Activated CD4-positive, CD25-positive, alpha-beta regulatory T cell treated with anti-CD3 and anti-CD28 coated beads, Interleukin-2, amount 50 U/mL, for 72 hours (primary cell): ENCODE measurements at regions not wholly inside any gene's neighbourhood (a gene's known extent, or its start where the extent isn't known, plus 50 kb on each side); places are given as distances from the start of the nearest gene placed in this dataset.

Source experiments
- DNase-seq: peaks from one replicate; pipeline ENCODE4 v3.0.0; 2021

GRCh38 chr1:38244218-38244845, 197.7 kb upstream of the POU3F1 start:
- DNase-seq: no peak

- no peak for DNase-seq
Observed at GRCh38 chr1:38243106-38243505, 196.5 kb upstream of the POU3F1 start.

GRCh38 chr1:38242506-38242905, 195.9 kb upstream of the POU3F1 start:
- no peak for DNase-seq

- no peak for DNase-seq
Observed at GRCh38 chr1:38241594-38242334, 195.2 kb upstream of the POU3F1 start.

- no peak for DNase-seq
Observed at GRCh38 chr1:38240618-38241017, 194.0 kb upstream of the POU3F1 start.

GRCh38 chr1:38239258-38239835, 192.8 kb upstream of the POU3F1 start:
- DNase-seq: no peak

GRCh38 chr1:38238294-38238693, 191.7 kb upstream of the POU3F1 start:
- no peak for DNase-seq

- DNase-seq: no peak
Observed at GRCh38 chr1:38235705-38236104, 189.1 kb upstream of the POU3F1 start.

GRCh38 chr1:38231941-38232340, 185.3 kb upstream of the POU3F1 start:
- DNase-seq: no peak

- DNase-seq: no peak
Observed at GRCh38 chr1:38228718-38229117, 182.1 kb upstream of the POU3F1 start.

- DNase-seq: no peak
Observed at GRCh38 chr1:38225745-38226144, 179.2 kb upstream of the POU3F1 start.

GRCh38 chr1:38223391-38223790, 176.8 kb upstream of the POU3F1 start:
- no peak for DNase-seq

GRCh38 chr1:38222891-38223290, 176.3 kb upstream of the POU3F1 start:
- DNase-seq: no peak

GRCh38 chr1:38221006-38221649, 174.5 kb upstream of the POU3F1 start:
- DNase-seq: no peak

- DNase-seq: no peak
Observed at GRCh38 chr1:38217316-38217715, 170.7 kb upstream of the POU3F1 start.

- DNase-seq: no peak
Observed at GRCh38 chr1:38213646-38214434, 167.2 kb upstream of the POU3F1 start.

- DNase-seq: no peak
Observed at GRCh38 chr1:38210895-38211177, 164.2 kb upstream of the POU3F1 start.

GRCh38 chr1:38210021-38210894, 163.7 kb upstream of the POU3F1 start:
- DNase-seq: no peak

- DNase-seq: no peak
Observed at GRCh38 chr1:38208716-38209632, 162.4 kb upstream of the POU3F1 start.

- no peak for DNase-seq
Observed at GRCh38 chr1:38207906-38208305, 161.3 kb upstream of the POU3F1 start.

GRCh38 chr1:38207275-38207674, 160.7 kb upstream of the POU3F1 start:
- no peak for DNase-seq
